ENCODE measurements at regions not wholly inside any gene's neighbourhood (a gene's known extent, or its start where the extent isn't known, plus 50 kb on each side); places are given as distances from the start of the nearest gene placed in this dataset.
"Not testable (repeated sequence)": the region's sequence is repeated elsewhere in the genome, so short reads cannot be mapped to it uniquely, and the experiment has no call there.

- DNase-seq (ENCODE audit: low read depth): no peak
- in situ Hi-C loops (cut with HindIII; ENCODE audit: low pct_unique_long_range_greater_than_20kb, low sequenced_read_pairs): no loop called here
Measured at GRCh38 chr2:16034151-16034974, 94.0 kb downstream of the MYCN start.

GRCh38 chr2:16033032-16033293, 92.6 kb downstream of the MYCN start:
- in situ Hi-C loops (cut with HindIII; ENCODE audit: low pct_unique_long_range_greater_than_20kb, low sequenced_read_pairs): no loop called here
- DNase-seq (ENCODE audit: low read depth): no peak

GRCh38 chr2:16032282-16033031, 92.1 kb downstream of the MYCN start:
- in situ Hi-C loops (cut with HindIII; ENCODE audit: low pct_unique_long_range_greater_than_20kb, low sequenced_read_pairs): no loop called here
- DNase-seq (ENCODE audit: low read depth): no peak

- in situ Hi-C loops (cut with HindIII; ENCODE audit: low pct_unique_long_range_greater_than_20kb, low sequenced_read_pairs): no loop called here
- no peak for DNase-seq (ENCODE audit: low read depth)
Measured at GRCh38 chr2:16031848-16032159, 91.5 kb downstream of the MYCN start.

- DNase-seq (ENCODE audit: low read depth): no peak
- in situ Hi-C loops (cut with HindIII; ENCODE audit: low pct_unique_long_range_greater_than_20kb, low sequenced_read_pairs): no loop called here
Measured at GRCh38 chr2:16031058-16031847, 90.9 kb downstream of the MYCN start.

GRCh38 chr2:16030206-16031057, 90.1 kb downstream of the MYCN start:
- DNase-seq (ENCODE audit: low read depth): no peak
- in situ Hi-C loops (cut with HindIII; ENCODE audit: low pct_unique_long_range_greater_than_20kb, low sequenced_read_pairs): no loop called here

GRCh38 chr2:16028644-16029043, 88.3 kb downstream of the MYCN start:
- in situ Hi-C loops (cut with HindIII; ENCODE audit: low pct_unique_long_range_greater_than_20kb, low sequenced_read_pairs): no loop called here

GRCh38 chr2:16026816-16027501, 86.6 kb downstream of the MYCN start:
- DNase-seq (ENCODE audit: low read depth): no peak
- in situ Hi-C loops (cut with HindIII; ENCODE audit: low pct_unique_long_range_greater_than_20kb, low sequenced_read_pairs): no loop called here

More at GRCh38 chr2:16028644-16029043, 88.3 kb downstream of the MYCN start:
- no peak for DNase-seq (ENCODE audit: low read depth)

GRCh38 chr2:16025876-16026640, 85.7 kb downstream of the MYCN start:
- in situ Hi-C loops (cut with HindIII; ENCODE audit: low pct_unique_long_range_greater_than_20kb, low sequenced_read_pairs): no loop called here
- no peak for DNase-seq (ENCODE audit: low read depth)

- in situ Hi-C loops (cut with HindIII; ENCODE audit: low pct_unique_long_range_greater_than_20kb, low sequenced_read_pairs): no loop called here
Measured at GRCh38 chr2:16025211-16025875, 85.0 kb downstream of the MYCN start.

GRCh38 chr2:16024628-16025027, 84.3 kb downstream of the MYCN start:
- DNase-seq (ENCODE audit: low read depth); in situ Hi-C loops (cut with HindIII; ENCODE audit: low pct_unique_long_range_greater_than_20kb, low sequenced_read_pairs): not testable (repeated sequence)

More at GRCh38 chr2:16025211-16025875, 85.0 kb downstream of the MYCN start:
- no peak for DNase-seq (ENCODE audit: low read depth)

- in situ Hi-C loops (cut with HindIII; ENCODE audit: low pct_unique_long_range_greater_than_20kb, low sequenced_read_pairs): no loop called here
- no peak for DNase-seq (ENCODE audit: low read depth)
Measured at GRCh38 chr2:16023506-16024360, 83.4 kb downstream of the MYCN start.

- no peak for DNase-seq (ENCODE audit: low read depth)
- in situ Hi-C loops (cut with HindIII; ENCODE audit: low pct_unique_long_range_greater_than_20kb, low sequenced_read_pairs): no loop called here
Measured at GRCh38 chr2:16022548-16023240, 82.3 kb downstream of the MYCN start.

- no peak for DNase-seq (ENCODE audit: low read depth)
- in situ Hi-C loops (cut with HindIII; ENCODE audit: low pct_unique_long_range_greater_than_20kb, low sequenced_read_pairs): no loop called here
Measured at GRCh38 chr2:16021611-16022363, 81.4 kb downstream of the MYCN start.
